ENCODE measurements at regions not wholly inside any gene's neighbourhood (a gene's known extent, or its start where the extent isn't known, plus 50 kb on each side); places are given as distances from the start of the nearest gene placed in this dataset.
"Not testable (repeated sequence)": the region's sequence is repeated elsewhere in the genome, so short reads cannot be mapped to it uniquely, and the experiment has no call there.

GRCh38 chr1:95536501-95536900 is 302.5 kb downstream of the RWDD3 start:
- DNase-seq: no peak

GRCh38 chr1:95537176-95537575 is 303.2 kb downstream of the RWDD3 start:
- no peak for DNase-seq
- no peak overlapping the region for H3K27ac ChIP-seq
- TF ChIP-seq CTCF (IDR thresholded peaks at IDR 0.05): no peak
- no peak for TF ChIP-seq POLR2A (IDR thresholded peaks at IDR 0.05)

More at GRCh38 chr1:95536501-95536900, 302.5 kb downstream of the RWDD3 start:
- no peak for TF ChIP-seq CTCF (IDR thresholded peaks at IDR 0.05)
- TF ChIP-seq POLR2A (IDR thresholded peaks at IDR 0.05): no peak
- Histone ChIP-seq H3K36me3 (no peaks in the 10 kb centered on the region), H3K4me1 (no peaks in the 10 kb centered on the region), H3K9me3 (no peaks in the 10 kb centered on the region), H3K4me3 (replicated peaks in 1 of 3) (no peak overlapping the region), H3K27ac (no peak overlapping the region), H3K27me3 (no peaks in the 10 kb centered on the region)
- intact Hi-C loops (cut with DNase I): no loop called here
- 84 to 85% methylated on average over 5 of the region's 5 CpGs for WGBS, 2 donors

GRCh38 chr1:95538242-95538641 is 304.2 kb downstream of the RWDD3 start:
- H3K27ac ChIP-seq; intact Hi-C loops (cut with DNase I); H3K27me3 ChIP-seq; H3K4me3 ChIP-seq (replicated peaks in 1 of 3); H3K4me1 ChIP-seq; H3K9me3 ChIP-seq; H3K36me3 ChIP-seq; DNase-seq: not testable (repeated sequence)
- 92 to 97% methylated on average over 7 of the region's 7 CpGs for WGBS, 2 donors

More at GRCh38 chr1:95537176-95537575, 303.2 kb downstream of the RWDD3 start:
- intact Hi-C loops (cut with DNase I): no loop called here
- H3K4me1 ChIP-seq: no peaks in the 10 kb centered on the region
- no peak overlapping the region for H3K4me3 ChIP-seq (replicated peaks in 1 of 3)
- WGBS, 2 donors: 66 to 70% methylated on average over 3 of the region's 3 CpGs
- H3K27me3 ChIP-seq: no peaks in the 10 kb centered on the region
- no peaks in the 10 kb centered on the region for H3K36me3 ChIP-seq
- H3K9me3 ChIP-seq: no peaks in the 10 kb centered on the region

GRCh38 chr1:95542936-95543335 is 308.9 kb downstream of the RWDD3 start:
- no peak overlapping the region for H3K27ac ChIP-seq
- H3K36me3 ChIP-seq: no peaks in the 10 kb centered on the region
- H3K4me3 ChIP-seq (replicated peaks in 1 of 3): no peak overlapping the region
- no peaks in the 10 kb centered on the region for H3K9me3 ChIP-seq
- TF ChIP-seq CTCF (IDR thresholded peaks at IDR 0.05) (no peak), POLR2A (IDR thresholded peaks at IDR 0.05) (no peak)
- 84 to 86% methylated on average over 2 of the region's 2 CpGs for WGBS, 2 donors
- DNase-seq: no peak
- H3K27me3 ChIP-seq: no peaks in the 10 kb centered on the region
- no peaks in the 10 kb centered on the region for H3K4me1 ChIP-seq
- intact Hi-C loops (cut with DNase I): no loop called here

- TF ChIP-seq POLR2A (IDR thresholded peaks at IDR 0.05) (no peak), CTCF (IDR thresholded peaks at IDR 0.05) (no peak)
- intact Hi-C loops (cut with DNase I): no loop called here
- no peaks in the 10 kb centered on the region for H3K36me3 ChIP-seq
- H3K27me3 ChIP-seq: no peaks in the 10 kb centered on the region
- no peaks in the 10 kb centered on the region for H3K9me3 ChIP-seq
- H3K4me1 ChIP-seq: no peaks in the 10 kb centered on the region
- H3K27ac ChIP-seq: no peak overlapping the region
- WGBS, 2 donors: 83 to 89% methylated on average over 2 of the region's 2 CpGs
- no peak for DNase-seq
- no peak overlapping the region for H3K4me3 ChIP-seq (replicated peaks in 1 of 3)
Observed at GRCh38 chr1:95547005-95547404, 313.0 kb downstream of the RWDD3 start.

- WGBS, 2 donors: 70 to 81% methylated on average over 1 of the region's 1 CpG
- Histone ChIP-seq H3K4me1 (no peaks in the 10 kb centered on the region), H3K27ac (no peak overlapping the region), H3K9me3 (no peaks in the 10 kb centered on the region), H3K36me3 (no peaks in the 10 kb centered on the region), H3K27me3 (no peaks in the 10 kb centered on the region), H3K4me3 (replicated peaks in 1 of 3) (no peak overlapping the region)
- intact Hi-C loops (cut with DNase I): no loop called here
- no peak for TF ChIP-seq CTCF (IDR thresholded peaks at IDR 0.05)
- no peak for TF ChIP-seq POLR2A (IDR thresholded peaks at IDR 0.05)
- DNase-seq: no peak
Observed at GRCh38 chr1:95548211-95548610, 314.2 kb downstream of the RWDD3 start.

All from thyroid gland (tissue), 4 donors.